ENCODE measurements at regions not wholly inside any gene's neighbourhood (a gene's known extent, or its start where the extent isn't known, plus 50 kb on each side); places are given as distances from the start of the nearest gene placed in this dataset.
"Not testable (repeated sequence)": the region's sequence is repeated elsewhere in the genome, so short reads cannot be mapped to it uniquely, and the experiment has no call there.

DNA sequence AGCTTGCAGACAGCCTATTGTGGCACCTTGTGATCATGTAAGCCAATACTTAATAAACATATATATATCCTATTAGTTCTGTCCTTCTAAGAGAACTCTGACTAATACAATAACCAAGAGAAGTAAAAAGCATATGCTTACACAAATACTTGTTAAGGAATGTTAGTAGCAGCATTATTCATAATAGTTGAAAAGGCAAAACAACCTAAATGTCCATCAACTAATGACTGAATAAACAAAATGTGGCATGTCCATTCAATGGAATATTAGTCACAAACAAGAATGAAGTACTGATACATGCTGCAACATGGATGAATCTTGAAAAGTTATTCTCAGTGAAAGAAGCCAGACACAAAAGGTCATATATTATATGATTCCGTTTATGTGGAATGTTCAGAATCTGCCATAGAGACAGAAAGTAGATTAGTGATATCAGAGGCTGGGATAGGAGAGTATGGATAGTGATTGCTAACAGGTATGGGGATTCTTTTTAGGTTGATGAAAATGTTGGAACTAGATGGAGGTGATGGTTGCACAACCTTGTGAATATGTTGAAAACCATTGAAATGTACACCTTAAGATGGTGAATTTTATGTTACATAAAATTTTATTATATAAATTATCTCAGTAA, 112.5 kb upstream of the UNC5B start:
- H3K36me3 Mint-ChIP-seq (ENCODE audit: low read depth), result no peaks in the 10 kb centered on the region
- H3K9me3 Mint-ChIP-seq, result peaks cover 7% of the 10 kb centered on the region
- no peaks in the 10 kb centered on the region for H3K4me1 Mint-ChIP-seq
- TF ChIP-seq, protein P1, sequence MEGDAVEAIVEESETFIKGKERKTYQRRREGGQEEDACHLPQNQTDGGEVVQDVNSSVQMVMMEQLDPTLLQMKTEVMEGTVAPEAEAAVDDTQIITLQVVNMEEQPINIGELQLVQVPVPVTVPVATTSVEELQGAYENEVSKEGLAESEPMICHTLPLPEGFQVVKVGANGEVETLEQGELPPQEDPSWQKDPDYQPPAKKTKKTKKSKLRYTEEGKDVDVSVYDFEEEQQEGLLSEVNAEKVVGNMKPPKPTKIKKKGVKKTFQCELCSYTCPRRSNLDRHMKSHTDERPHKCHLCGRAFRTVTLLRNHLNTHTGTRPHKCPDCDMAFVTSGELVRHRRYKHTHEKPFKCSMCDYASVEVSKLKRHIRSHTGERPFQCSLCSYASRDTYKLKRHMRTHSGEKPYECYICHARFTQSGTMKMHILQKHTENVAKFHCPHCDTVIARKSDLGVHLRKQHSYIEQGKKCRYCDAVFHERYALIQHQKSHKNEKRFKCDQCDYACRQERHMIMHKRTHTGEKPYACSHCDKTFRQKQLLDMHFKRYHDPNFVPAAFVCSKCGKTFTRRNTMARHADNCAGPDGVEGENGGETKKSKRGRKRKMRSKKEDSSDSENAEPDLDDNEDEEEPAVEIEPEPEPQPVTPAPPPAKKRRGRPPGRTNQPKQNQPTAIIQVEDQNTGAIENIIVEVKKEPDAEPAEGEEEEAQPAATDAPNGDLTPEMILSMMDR (IDR thresholded peaks at IDR 0.05; ENCODE audit: unreplicated experiment in 3 of 3), result no peak
- H3K27ac Mint-ChIP-seq, result no peak overlapping the region
- no peak overlapping the region for H3K4me3 Mint-ChIP-seq
- H3K27me3 Mint-ChIP-seq (ENCODE audit: low read depth), result no peaks in the 10 kb centered on the region

DNA sequence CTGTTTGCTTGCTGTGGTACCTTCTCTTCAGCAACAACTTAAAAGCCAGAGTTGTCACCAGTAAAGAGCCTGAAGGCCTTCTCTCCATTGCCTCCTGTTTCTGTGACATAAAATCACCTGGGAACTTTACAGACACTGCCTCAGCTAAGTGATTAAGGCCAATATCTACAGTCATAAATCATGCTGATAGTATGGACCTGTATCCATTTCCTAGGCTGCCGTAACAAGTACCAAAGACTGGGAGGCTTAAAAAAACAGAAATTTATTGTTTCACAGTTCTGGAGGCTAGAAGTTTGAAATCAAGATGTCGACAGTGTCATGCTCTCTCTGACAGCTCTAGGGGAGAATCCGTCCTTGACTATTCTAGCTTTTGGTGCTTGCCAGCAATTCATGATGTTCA, 108.4 kb upstream of the UNC5B start:
- Mint-ChIP-seq H3K27ac (peak overlapping the region in 1 of 3 experiments; percentile 20), H3K4me3 (no peak overlapping the region), H3K4me1 (no peaks in the 10 kb centered on the region), H3K27me3 (ENCODE audit: low read depth) (peaks cover 6% of the 10 kb centered on the region), H3K36me3 (ENCODE audit: low read depth) (no peaks in the 10 kb centered on the region), H3K9me3 (peaks cover 12% of the 10 kb centered on the region)
- TF ChIP-seq, protein P1 (IDR thresholded peaks at IDR 0.05; ENCODE audit: unreplicated experiment in 3 of 3), result no peak

- not testable (repeated sequence) for H3K4me1 Mint-ChIP-seq; H3K4me3 Mint-ChIP-seq; H3K9me3 Mint-ChIP-seq; H3K36me3 Mint-ChIP-seq (ENCODE audit: low read depth); H3K27ac Mint-ChIP-seq
- H3K27me3 Mint-ChIP-seq (ENCODE audit: low read depth), result peaks cover 14% of the 10 kb centered on the region
Measured at GRCh38 chr10:71106151-71106550, 106.2 kb upstream of the UNC5B start.

DNA sequence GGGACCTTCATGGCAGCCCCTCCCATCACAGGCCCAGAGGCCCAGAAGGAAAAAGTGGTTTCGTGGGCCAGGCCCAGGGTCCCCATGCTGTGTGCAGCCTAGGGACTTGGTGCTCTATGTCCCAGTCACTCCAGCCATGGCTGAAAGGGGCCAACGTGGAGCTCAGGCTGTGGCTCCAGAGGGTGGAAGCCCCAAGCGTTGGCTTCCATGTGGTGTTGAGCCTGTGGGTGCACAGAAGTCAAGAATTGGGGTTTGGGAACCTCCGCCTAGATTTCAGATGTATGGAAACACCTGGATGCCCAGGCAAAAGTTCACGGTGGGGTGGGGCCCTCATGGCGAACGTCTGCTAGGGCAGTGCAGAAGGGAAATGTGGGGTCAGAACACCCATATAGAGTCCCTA, 105.3 kb upstream of the UNC5B start:
- peaks cover 12% of the 10 kb centered on the region for H3K9me3 Mint-ChIP-seq
- not testable (repeated sequence) for H3K4me3 Mint-ChIP-seq; H3K27ac Mint-ChIP-seq; H3K36me3 Mint-ChIP-seq (ENCODE audit: low read depth); H3K4me1 Mint-ChIP-seq
- peaks cover 14% of the 10 kb centered on the region for H3K27me3 Mint-ChIP-seq (ENCODE audit: low read depth)

DNA sequence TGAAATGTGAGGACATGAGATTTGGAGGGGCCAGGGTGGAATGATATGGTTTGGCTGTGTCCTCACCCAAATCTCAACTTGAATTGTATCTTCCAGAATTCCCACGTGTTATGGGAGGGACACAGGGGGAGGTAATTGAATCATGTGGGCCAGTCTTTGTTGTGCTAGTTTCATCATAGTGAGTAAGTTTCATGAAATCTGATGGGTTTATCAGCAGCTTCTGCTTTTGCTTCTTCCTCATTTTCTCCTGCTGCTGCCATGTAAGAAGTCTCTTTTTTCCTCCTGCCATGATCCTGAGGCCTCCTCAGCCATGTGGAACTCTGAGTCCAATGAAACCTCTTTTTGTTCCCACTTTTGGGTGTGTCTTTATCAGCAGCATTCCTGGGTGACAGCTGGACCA, 104.3 kb upstream of the UNC5B start:
- H3K27ac Mint-ChIP-seq; H3K4me1 Mint-ChIP-seq; H3K36me3 Mint-ChIP-seq (ENCODE audit: low read depth); H3K4me3 Mint-ChIP-seq: not testable (repeated sequence)
- Mint-ChIP-seq H3K27me3 (ENCODE audit: low read depth) (peaks cover 14% of the 10 kb centered on the region), H3K9me3 (peaks cover 13% of the 10 kb centered on the region)

GRCh38 chr10:71112138-71112785, 100.1 kb upstream of the UNC5B start:
- Mint-ChIP-seq H3K4me1 (no peaks in the 10 kb centered on the region), H3K36me3 (ENCODE audit: low read depth) (no peaks in the 10 kb centered on the region), H3K27ac (no peak overlapping the region), H3K4me3 (no peak overlapping the region), H3K9me3 (peaks cover 31% of the 10 kb centered on the region), H3K27me3 (ENCODE audit: low read depth) (peaks cover 17% of the 10 kb centered on the region)
- TF ChIP-seq, protein P1 (IDR thresholded peaks at IDR 0.05; ENCODE audit: unreplicated experiment in 3 of 3), result no peak

DNA sequence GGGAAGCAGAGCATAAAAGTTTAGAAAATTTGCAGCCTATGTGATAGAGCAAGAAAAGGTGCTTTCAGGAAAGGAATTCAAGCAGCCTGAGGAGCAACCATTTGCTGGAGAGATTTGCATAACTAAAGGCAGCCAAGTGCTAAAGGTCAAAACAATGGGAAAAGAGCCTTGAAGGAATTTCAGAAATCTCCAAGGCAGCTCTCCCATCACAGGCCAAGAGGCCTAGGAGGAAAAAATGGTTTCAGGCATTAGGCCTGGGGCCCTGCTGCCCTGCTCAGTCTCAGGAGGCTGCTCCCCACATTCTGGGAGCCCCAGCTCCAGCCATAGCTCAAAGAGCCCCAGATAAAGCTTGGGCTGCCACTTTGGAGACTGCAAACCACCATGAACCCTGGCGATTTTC, 95.9 kb upstream of the UNC5B start:
- H3K9me3 Mint-ChIP-seq, result peaks cover 56% of the 10 kb centered on the region
- H3K4me3 Mint-ChIP-seq, result no peak overlapping the region
- peaks cover 12% of the 10 kb centered on the region for H3K27me3 Mint-ChIP-seq (ENCODE audit: low read depth)
- TF ChIP-seq, protein P1 (IDR thresholded peaks at IDR 0.05; ENCODE audit: unreplicated experiment in 3 of 3), result no peak
- no peak overlapping the region for H3K27ac Mint-ChIP-seq
- H3K4me1 Mint-ChIP-seq, result no peaks in the 10 kb centered on the region
- H3K36me3 Mint-ChIP-seq (ENCODE audit: low read depth), result no peaks in the 10 kb centered on the region

DNA sequence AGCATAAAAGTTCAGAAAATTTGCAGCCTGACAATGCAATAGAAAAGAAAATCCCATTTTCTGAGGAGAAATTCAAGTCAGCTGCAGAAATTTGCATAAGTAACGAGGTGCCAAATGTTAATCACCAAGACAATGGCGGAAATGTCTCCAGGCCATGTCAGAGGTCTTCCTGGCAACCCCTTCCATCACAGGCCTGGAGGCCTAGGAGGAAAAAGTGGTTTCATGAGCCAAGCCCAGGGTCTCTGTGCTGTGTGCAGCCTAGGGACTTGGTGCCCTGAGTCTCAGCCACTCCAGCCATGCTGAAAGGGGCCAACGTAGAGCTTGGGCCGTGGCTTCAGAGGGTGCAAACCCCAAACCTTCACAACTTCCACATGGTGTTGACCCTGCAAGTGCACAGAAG, 94.8 kb upstream of the UNC5B start:
- H3K27ac Mint-ChIP-seq; H3K36me3 Mint-ChIP-seq (ENCODE audit: low read depth); H3K4me3 Mint-ChIP-seq; H3K4me1 Mint-ChIP-seq: not testable (repeated sequence)
- H3K9me3 Mint-ChIP-seq, result peaks cover 55% of the 10 kb centered on the region
- H3K27me3 Mint-ChIP-seq (ENCODE audit: low read depth), result peaks cover 17% of the 10 kb centered on the region
